HepG2 (cell line): ENCODE measurements at regions not wholly inside any gene's neighbourhood (a gene's known extent, or its start where the extent isn't known, plus 50 kb on each side); places are given as distances from the start of the nearest gene placed in this dataset.
"Not testable (repeated sequence)": the region's sequence is repeated elsewhere in the genome, so short reads cannot be mapped to it uniquely, and the experiment has no call there.

ENCODE experiments used
- ATAC-seq: fragments of 200-7000 bp; cut with Tn5 transposase; 3 replicates; pipeline ENCODE4 v1.9.1; 2020; ENCODE audit warnings: mild to moderate bottlenecking, moderate library complexity
- BruUV-seq: library from RNA; stranded (reverse); fragments of 400-500 nt; replicated peaks from 2 replicates; lab custom pipeline; 2021; lab: Mats Ljungman, UMichigan
- CTCF ChIA-PET: fragments of 300-600 bp; formaldehyde crosslinking; extraction: SDS; loops from one replicate; lab custom pipeline; 2021; ENCODE audit warnings: low total read pairs, inconsistent platforms, low intra/inter-chr PET ratio; lab: Yijun Ruan, JAX
- POLR2A ChIA-PET: fragments of 350-600 bp; sonication (Branson Sonifier 250); formaldehyde crosslinking; loops from one replicate; lab custom pipeline; 2020; ENCODE audit warnings: antibody characterized with exemption, inconsistent platforms; lab: Yijun Ruan, JAX
- DNase-seq: peaks from one replicate; pipeline ENCODE4 v3.0.0-alpha.2; 2015; ENCODE audit warnings: low spot score
- FAIRE-seq: peaks from 3 replicates; lab custom pipeline; 2011; peaks lifted over from hg19 to GRCh38; lab: Jason Lieb, UNC
- H2AFZ ChIP-seq: one replicate; pipeline ENCODE4 v1.6.1; 2011; ENCODE audit warnings: low read length, inconsistent platforms
- H3K27ac ChIP-seq: fragments of 300-600 bp; 3 replicates; pipeline ENCODE4 v1.8.0; 2011; ENCODE audit warnings: mixed run types, mild to moderate bottlenecking, mixed read lengths, low read length, inconsistent platforms; ENCODE audit not compliant: insufficient read depth; ENCODE audit errors: extremely low read length
- H3K27me3 ChIP-seq, 2 experiments: fragments of 200-600 bp in 1 of 2; 2 replicates in 1 of 2; 3 replicates in 1 of 2; pipeline versions ENCODE4 v1.6.0 to v1.8.0; 2011; ENCODE audit warnings: low read length in 2 of 2, mild to moderate bottlenecking in 2 of 2, moderate library complexity in 2 of 2, inconsistent platforms in 1 of 2; ENCODE audit not compliant: insufficient read depth in 2 of 2, control insufficient read depth in 1 of 2
- H3K36me3 ChIP-seq, 2 experiments: fragments of 200-600 bp in 1 of 2; replicated peaks in 1 of 2; 2 replicates in 1 of 2; 3 replicates in 1 of 2; pipeline versions ENCODE4 v1.5.1 to v1.8.0; 2011; ENCODE audit warnings: low read length in 2 of 2, inconsistent platforms in 1 of 2; ENCODE audit not compliant: insufficient read depth in 2 of 2, control insufficient read depth in 1 of 2
- H3K4me1 ChIP-seq: 2 replicates; pipeline ENCODE4 v1.5.1; 2012; ENCODE audit warnings: low read length, inconsistent platforms; ENCODE audit not compliant: insufficient read depth
- H3K4me2 ChIP-seq: 2 replicates; pipeline ENCODE4 v1.6.0; 2011; ENCODE audit warnings: low read depth, low read length, inconsistent platforms
- H3K4me3 ChIP-seq, 3 experiments: fragments of 200-600 bp in 1 of 3; sonication (generic), shearing (Covaris generic) in 1 of 3; replicated peaks in 1 of 3; 2 replicates each; pipeline ENCODE4 v1.5.1; 2011 to 2016; ENCODE audit warnings: low read length in 3 of 3, inconsistent platforms in 2 of 3, low read depth in 2 of 3, mild to moderate bottlenecking in 2 of 3, control low read depth in 1 of 3, mixed read lengths in 1 of 3; ENCODE audit not compliant: insufficient read depth in 1 of 3
- H3K79me2 ChIP-seq: one replicate; pipeline ENCODE4 v1.6.1; 2011; ENCODE audit warnings: low read length, inconsistent platforms; ENCODE audit not compliant: insufficient read depth
- H3K9ac ChIP-seq: 2 replicates; pipeline ENCODE4 v1.6.0; 2011; ENCODE audit warnings: mild to moderate bottlenecking, low read depth, low read length, inconsistent platforms; ENCODE audit not compliant: insufficient read depth
- H3K9me3 ChIP-seq: 2 replicates; pipeline ENCODE4 v1.5.1; 2012; ENCODE audit warnings: mild to moderate bottlenecking, low read length
- H4K20me1 ChIP-seq: 2 replicates; pipeline ENCODE4 v1.6.0; 2011; ENCODE audit warnings: inconsistent platforms, mild to moderate bottlenecking, low read length, moderate library complexity; ENCODE audit not compliant: insufficient read depth
- AGO2 ChIP-seq: fragments of 200-400 bp; formaldehyde crosslinking; optimal IDR thresholded peaks from 2 replicates; pipeline ENCODE3; 2017; ENCODE audit warnings: mild to moderate bottlenecking, low read depth, low read length, moderate library complexity
- RFXANK ChIP-seq: IDR thresholded peaks from 2 replicates; pipeline ENCODE4 v1.6.1; 2016
- SNAI1 ChIP-seq: sonication (generic); formaldehyde crosslinking; IDR thresholded peaks from 2 replicates; pipeline ENCODE4 v1.5.0; 2020; ENCODE audit warnings: mild to moderate bottlenecking, missing genetic modification reagents, borderline replicate concordance
- ZNF12 ChIP-seq: sonication (generic); formaldehyde crosslinking; IDR thresholded peaks from 2 replicates; pipeline ENCODE4 v1.5.0; 2020; ENCODE audit warnings: missing genetic modification reagents
- ZNF224 ChIP-seq: sonication (generic); formaldehyde crosslinking; IDR thresholded peaks from 2 replicates; pipeline ENCODE4 v1.5.0; 2020; ENCODE audit warnings: mild to moderate bottlenecking, missing genetic modification reagents
- ZNF333 ChIP-seq: sonication (generic); formaldehyde crosslinking; IDR thresholded peaks from 2 replicates; pipeline ENCODE4 v1.4.0; 2020; ENCODE audit warnings: mild to moderate bottlenecking, missing genetic modification reagents, borderline replicate concordance
- ZNF672 ChIP-seq: sonication (generic); formaldehyde crosslinking; IDR thresholded peaks from 2 replicates; pipeline ENCODE4 v1.8.1; 2022; ENCODE audit warnings: missing genetic modification reagents
- WGBS: methylation state at CpG from one replicate; pipeline ENCODE4 v1.1.6; 2017; ENCODE audit warnings: low lambda C conversion rate; 5-methylcytosine and 5-hydroxymethylcytosine counted together
- in situ Hi-C: cut with HindIII; loops from 2 replicates; pipeline ENCODE4 v1.10.0; 2017; ENCODE audit warnings: low pct_unique_long_range_greater_than_20kb; ENCODE audit not compliant: extremely low pct_ligation_motif_present
- intact Hi-C: fragments of 100-400 bp; cut with micrococcal nuclease; formaldehyde crosslinking; loops from one replicate; pipeline ENCODE4 v1.10.0; 2022; ENCODE audit not compliant: unreplicated experiment

GRCh38 chr14:71558943-71559342, 373.3 kb upstream of the RGS6 start:
- H2AFZ ChIP-seq, H3K79me2 ChIP-seq, ATAC-seq, in situ Hi-C loops, intact Hi-C loops, H3K27ac ChIP-seq, H3K9ac ChIP-seq, H4K20me1 ChIP-seq, H3K4me2 ChIP-seq, H3K27me3 ChIP-seq, H3K9me3 ChIP-seq, CTCF ChIA-PET, DNase-seq, H3K36me3 ChIP-seq, FAIRE-seq, H3K4me3 ChIP-seq, BruUV-seq: not testable (repeated sequence)
- POLR2A ChIA-PET, result interaction anchor here (0.7 kb wide), 1 partner anchor 24 kb away, joined by 3 read pairs; no protein-coding TSS in a partner anchor
- WGBS, result 98% methylated on average over 10 of the region's 10 CpGs
- H3K4me1 ChIP-seq, result peaks cover 32% of the 10 kb centered on the region

DNA sequence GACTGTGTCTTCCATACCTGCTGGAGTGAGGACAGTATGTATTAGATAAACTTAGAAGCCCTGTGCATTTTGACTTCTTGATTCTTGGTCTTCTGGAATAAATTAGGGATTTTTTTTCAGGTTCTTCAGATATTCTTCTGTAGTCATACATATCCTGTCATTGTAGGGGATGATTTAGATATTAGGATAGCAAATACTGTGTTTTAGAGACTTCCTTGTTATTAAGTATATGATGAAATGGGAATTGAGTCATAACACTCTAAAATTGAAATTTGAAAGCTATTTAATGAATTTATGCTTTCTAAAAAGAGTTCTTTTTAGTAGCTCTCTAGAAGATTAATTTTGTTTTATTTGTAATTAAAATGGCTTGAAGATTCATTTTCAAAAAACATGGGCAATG, 371.5 kb upstream of the RGS6 start:
- Histone ChIP-seq H3K27me3 (no peaks in the 10 kb centered on the region), H3K4me1 (peaks cover 14% of the 10 kb centered on the region), H2AFZ (no peak overlapping the region), H3K4me2 (no peak overlapping the region), H3K9me3 (no peaks in the 10 kb centered on the region), H4K20me1 (no peaks in the 10 kb centered on the region), H3K9ac (no peak overlapping the region), H3K36me3 (no peaks in the 10 kb centered on the region), H3K4me3 (no peak overlapping the region), H3K27ac (no peak overlapping the region), H3K79me2 (no peaks in the 10 kb centered on the region)
- BruUV-seq, result no TSS peak
- intact Hi-C loops, result no loop called here
- DNase-seq, result no peak
- TF ChIP-seq ZNF672 (CRISPR knock-in tag) (no peak), ZNF333 (CRISPR knock-in tag) (no peak), RFXANK (CRISPR knock-in tag) (no peak), SNAI1 (CRISPR knock-in tag) (no peak), ZNF224 (CRISPR knock-in tag) (no peak), ZNF12 (CRISPR knock-in tag) (no peak), AGO2 (no peak)
- POLR2A ChIA-PET, result no interaction called here
- in situ Hi-C loops, result no loop called here
- no peak for FAIRE-seq
- no peak for ATAC-seq
- CTCF ChIA-PET, result no interaction called here
